Muscle of back (tissue), 3 donors: ENCODE measurements at regions not wholly inside any gene's neighbourhood (a gene's known extent, or its start where the extent isn't known, plus 50 kb on each side); places are given as distances from the start of the nearest gene placed in this dataset.

Experiments used
- DNase-seq, 3 donors: peaks; one replicate each; pipeline versions ENCODE4 v3.0.0 to v3.0.0-alpha.2; 2013

- DNase-seq: no peak
Observed at GRCh38 chr3:7793786-7794185, 707.8 kb upstream of the LMCD1 start.

- peak in 1 of 3 donors; percentile 11 for DNase-seq
Observed at GRCh38 chr3:7798276-7798675, 703.3 kb upstream of the LMCD1 start.

DNA sequence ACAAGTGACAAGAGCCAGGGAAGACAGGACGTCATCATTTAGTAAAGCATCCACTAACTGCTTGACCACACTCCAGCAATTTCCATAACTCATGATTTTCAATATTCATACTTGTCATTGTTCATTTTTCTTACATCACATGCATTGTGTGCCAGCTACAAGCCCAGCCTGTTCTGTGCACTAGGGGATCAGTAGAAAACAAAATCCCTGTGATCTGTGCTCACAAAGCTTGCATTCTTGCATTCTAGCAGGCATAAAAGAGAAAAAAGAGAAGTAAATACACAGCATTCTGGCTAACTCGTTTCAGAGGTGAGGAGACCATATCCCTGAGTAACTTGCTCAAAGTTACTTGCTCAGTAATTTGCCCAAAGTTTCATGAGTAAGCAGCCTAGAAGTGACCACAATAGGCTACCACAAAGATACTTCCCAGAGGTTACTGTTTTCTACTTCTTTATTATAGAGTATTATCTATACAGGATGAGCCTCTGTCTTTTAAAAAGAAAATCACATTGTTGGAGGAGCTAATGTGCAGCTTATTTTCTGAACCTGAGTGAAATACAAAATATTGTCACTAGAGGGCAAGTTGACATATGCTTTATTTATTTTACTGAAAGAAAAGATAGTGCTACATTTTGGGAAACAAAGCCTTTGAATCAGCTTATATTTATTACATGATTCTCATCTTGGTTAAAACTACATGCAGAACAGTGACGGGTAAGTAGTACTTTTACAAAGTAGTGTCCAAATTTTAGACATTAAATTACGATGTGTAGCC lies 701.4 kb upstream of the LMCD1 start:
- DNase-seq: peak; percentile 8 to 48 (median 17)

- no peak for DNase-seq
Observed at GRCh38 chr3:7812490-7812889, 689.1 kb upstream of the LMCD1 start.

DNA sequence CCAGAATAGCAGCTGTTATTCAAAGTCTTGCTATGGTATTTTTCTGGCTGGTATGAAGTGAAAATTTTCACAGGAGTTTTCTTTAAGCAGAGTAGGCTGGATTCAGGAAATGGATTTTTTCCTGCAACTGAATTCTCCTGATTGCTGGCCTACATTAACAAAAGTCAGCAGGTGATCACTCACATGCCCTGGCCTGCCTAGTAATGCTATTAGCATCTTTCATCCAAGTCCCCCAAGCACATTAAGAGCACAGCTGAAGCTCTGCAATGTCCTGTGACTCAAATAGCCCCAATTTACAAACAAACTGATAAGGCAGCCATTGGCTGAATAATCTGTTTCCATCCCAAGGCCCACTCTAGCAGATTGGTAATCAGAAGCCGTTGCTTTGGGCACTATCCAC lies 688.3 kb upstream of the LMCD1 start:
- DNase-seq: no peak

- no peak for DNase-seq
Observed at GRCh38 chr3:7817239-7817638, 684.4 kb upstream of the LMCD1 start.

DNA sequence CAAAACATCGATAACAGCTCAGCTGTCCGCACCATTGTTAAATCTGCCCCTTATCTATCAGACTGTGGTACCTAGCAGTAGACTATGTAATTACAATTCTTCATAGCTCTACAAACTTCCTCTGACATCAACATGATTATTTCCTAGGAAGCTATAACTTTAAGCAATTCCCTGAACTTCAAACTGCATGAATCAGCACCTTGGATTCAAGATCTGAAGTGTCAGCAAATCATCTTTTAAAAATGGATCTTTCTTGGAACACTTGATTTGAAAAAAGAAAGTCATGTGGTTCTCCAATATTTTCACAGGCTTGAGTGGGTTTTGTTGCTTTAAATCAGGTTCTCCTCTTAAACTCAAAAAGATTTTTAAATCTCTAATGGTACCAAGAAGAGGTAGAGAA lies 680.7 kb upstream of the LMCD1 start:
- DNase-seq: no peak

DNA sequence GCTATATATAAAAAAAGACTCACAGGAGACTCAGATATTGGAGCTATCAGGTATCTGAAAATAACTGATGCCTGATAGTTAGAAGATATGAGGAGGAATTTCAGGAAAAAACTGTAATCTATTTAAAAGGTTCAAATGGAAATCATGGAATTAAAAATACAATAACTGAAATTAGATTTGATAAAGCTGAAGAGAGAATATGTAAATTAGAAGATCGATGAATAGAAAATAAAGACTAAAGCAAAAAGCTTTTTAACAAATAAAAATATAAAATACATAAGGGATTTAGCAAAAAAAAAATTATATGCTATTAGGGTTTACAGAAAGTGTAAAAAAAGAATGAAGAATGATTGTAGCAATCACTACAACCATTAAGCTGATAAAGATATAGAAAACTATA lies 679.8 kb upstream of the LMCD1 start:
- no peak for DNase-seq

DNA sequence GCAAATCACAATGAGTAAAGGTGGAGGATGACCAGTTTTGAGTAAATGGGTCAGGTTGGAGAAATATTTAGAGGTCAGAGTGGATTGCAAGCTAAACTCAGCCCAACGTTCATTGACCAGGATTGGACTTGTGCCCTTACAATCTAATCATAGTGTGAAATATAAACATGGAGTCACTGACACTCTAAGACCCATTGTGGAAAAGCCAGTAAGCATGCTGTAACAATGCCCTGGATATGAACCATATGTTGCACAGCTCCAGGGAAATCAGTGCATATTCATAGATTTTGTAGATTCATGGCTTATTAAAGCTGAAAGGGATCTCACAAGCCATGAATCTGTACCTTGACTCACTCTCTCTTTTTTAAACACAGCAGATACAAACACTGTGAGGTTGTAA lies 660.2 kb upstream of the LMCD1 start:
- no peak for DNase-seq

DNA sequence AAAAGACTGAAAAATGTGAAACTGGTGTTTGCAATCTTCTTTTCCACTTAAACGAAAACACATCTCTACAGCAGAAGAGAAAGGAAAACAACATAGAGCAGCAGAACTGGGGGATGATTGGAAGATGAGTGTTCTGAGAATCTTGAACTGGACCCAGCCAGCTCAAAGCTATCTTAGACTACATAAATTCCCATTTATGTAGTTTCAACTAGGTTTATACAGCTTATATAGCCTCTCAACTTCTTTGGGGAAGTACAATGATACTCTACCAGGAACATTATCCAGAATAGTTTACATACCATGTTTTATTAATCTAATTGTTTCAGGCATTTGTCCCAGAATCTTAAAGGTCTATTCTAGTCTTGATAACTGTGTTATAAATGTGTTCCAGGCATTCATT lies 658.2 kb upstream of the LMCD1 start:
- DNase-seq: peak in 2 of 3 donors; percentile 1 to 32

DNA sequence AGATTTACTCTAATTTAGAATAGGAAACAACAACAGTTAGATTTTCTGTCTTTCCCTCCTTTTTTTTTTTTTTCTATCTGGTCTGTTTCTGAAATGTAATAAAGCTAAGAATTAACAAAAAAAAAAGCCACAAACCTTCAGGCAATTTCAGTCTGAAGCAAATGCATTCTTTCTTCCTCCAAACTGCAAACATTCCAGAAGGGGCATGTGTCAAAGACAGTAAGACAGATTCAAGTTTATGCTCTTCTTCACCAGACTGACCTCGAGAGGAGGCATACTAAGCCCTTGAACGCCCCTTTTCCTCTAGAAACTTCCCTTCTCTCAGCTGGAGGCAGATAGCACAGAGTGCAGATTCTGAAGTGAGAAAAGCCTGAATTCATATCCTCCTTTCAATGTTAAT lies 654.6 kb upstream of the LMCD1 start:
- no peak for DNase-seq

GRCh38 chr3:7847521-7847920 lies 654.1 kb upstream of the LMCD1 start:
- DNase-seq: no peak

DNA sequence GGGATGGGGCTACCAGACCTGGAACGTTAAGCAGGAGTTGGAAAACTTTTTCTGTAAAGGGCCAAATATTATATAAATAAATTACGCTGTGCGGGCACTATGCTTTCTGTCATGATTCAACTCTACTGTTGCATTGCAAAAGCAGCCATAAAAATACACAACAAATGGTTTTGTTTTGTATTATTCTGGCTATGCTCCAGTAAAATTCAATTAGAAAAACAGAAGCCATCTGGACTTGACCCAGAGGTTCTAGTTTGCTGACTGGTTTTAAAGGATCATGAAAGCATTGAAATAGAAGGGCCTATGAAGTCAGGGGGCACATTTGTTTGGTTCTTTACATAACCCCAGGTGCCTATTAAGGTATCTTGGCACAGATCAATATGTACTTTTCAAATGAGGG lies 647.4 kb upstream of the LMCD1 start:
- DNase-seq: no peak

- no peak for DNase-seq
Observed at GRCh38 chr3:7854721-7855120, 646.9 kb upstream of the LMCD1 start.

- no peak for DNase-seq
Observed at GRCh38 chr3:7865611-7866010, 636.0 kb upstream of the LMCD1 start.

DNA sequence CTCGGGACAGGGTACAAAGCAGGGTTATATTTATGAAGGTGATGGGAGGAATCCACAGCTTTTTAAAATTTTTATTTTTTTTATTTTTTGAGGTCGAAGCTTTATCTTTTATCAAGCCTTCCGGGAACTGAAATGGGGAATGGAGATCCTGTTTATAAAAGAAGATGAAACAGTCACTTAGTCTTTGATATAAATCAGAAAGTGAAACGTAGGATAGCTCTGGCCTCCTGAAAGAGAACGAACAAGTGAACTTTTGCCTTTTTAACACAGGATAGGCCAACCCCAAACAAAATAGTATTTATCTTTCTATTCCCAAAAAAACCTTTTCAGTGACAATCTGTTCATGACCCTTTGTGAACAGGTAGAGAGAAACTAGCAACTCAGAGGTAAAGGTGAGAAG lies 634.0 kb upstream of the LMCD1 start:
- no peak for DNase-seq

DNA sequence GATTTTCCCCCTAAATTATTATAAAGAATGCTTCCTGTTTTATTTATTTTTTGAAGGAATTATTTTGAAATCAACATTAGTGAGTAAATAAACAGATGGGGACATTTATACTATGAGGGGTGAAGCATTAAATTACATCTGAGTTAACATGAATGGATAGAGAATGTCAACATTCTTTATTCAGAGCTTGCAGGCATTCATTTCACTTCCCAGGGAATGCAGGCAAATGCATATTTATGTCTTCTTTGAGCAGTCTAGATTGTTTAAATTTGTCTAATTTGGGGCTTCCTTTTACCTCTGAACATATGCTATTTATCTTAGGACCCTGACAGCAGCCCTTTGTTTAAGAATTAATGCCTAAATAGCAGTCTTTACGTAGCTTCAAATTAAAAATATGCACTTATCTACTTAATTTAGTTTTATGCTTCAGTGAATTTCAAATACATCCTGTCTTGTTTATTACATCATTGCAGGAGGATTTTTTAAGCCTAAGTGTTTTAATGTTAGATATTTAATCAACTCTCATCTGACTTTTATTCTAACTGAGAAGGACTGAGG lies 630.5 kb upstream of the LMCD1 start:
- DNase-seq: no peak

DNA sequence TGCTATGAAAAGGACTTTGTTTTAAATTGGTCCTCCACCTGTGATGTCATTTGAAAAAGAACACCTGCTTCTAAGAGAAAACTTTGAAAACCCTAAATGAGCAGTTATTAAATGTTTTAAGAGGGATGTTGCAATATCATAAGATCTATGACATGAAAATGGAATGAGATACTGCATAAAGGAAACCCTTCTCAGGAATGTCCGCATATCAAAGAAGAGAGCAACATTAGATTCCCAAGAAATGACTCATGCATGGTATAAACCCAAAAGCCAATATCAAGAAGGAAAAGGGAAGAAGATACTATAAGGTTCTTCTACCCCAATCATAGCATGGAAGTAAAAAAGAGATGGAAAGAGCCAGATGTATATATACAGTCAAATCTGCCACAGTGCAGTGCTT lies 627.5 kb upstream of the LMCD1 start:
- no peak for DNase-seq

- peak in 1 of 3 donors; percentile 24 for DNase-seq
Observed at GRCh38 chr3:7875925-7876324, 625.7 kb upstream of the LMCD1 start.

DNA sequence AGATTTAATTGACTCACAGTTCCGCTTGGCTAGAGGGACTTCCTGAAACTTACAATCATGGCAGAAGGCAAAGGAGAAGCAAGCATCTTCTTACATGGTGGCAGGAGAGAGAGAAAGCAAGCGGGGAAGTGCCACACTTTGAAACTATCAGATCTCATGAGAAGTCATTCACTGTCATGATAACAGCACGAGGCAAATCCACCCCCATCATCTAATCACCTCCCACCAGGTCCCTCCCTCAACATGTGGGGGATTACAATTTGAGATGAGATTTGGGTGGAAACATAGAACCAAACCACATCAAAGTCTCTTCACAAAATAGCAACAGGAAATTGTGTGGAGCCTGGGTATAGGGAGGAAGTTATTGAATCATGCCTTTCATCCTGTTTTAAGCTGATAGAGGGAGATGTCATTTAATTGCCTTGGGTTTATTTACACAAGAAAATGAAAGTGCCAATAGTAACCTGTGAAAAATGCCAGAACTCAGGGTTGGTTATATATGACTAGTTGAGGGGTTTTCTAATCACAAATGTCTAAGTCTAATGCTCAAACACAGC lies 624.8 kb upstream of the LMCD1 start:
- DNase-seq: peak in 1 of 3 donors; percentile 6

GRCh38 chr3:7877312-7877711 lies 624.3 kb upstream of the LMCD1 start:
- DNase-seq: no peak

- no peak for DNase-seq
Observed at GRCh38 chr3:7879572-7879971, 622.1 kb upstream of the LMCD1 start.

GRCh38 chr3:7881946-7882345 lies 619.7 kb upstream of the LMCD1 start:
- no peak for DNase-seq

DNA sequence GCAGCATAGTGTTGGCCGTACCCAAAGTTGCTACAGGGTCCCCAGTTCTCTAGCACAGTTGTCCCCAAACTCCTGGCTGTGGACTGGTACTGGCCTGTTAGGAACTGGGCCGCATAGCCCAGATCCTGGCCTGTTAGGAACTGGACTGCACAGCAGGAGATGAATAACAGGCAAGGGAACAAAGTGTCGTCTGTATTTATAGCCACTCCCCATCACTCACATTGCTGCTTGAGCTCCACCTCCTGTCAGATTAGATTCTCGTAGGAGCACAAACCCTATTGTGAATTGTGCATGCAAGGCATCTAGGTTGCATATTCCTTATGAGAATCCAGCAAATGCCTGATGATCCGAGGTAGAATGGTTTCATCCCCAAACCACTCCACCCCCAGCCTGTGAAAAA lies 604.0 kb upstream of the LMCD1 start:
- DNase-seq: no peak
